Neural cell (in vitro differentiated cells): ENCODE measurements at regions not wholly inside any gene's neighbourhood (a gene's known extent, or its start where the extent isn't known, plus 50 kb on each side); places are given as distances from the start of the nearest gene placed in this dataset.

Experiments
- CTCF ChIP-seq: fragments of 450-650 bp; IDR thresholded peaks from 2 replicates; pipeline ENCODE4 v1.5.1; 2014; ENCODE audit warnings: antibody characterized with exemption, mild to moderate bottlenecking, moderate library complexity; ENCODE audit not compliant: poor library complexity, severe bottlenecking
- EP300 ChIP-seq: fragments of 450-650 bp; conservative IDR thresholded peaks from 2 replicates; pipeline ENCODE4 v1.6.1; 2014; ENCODE audit warnings: antibody characterized with exemption, mild to moderate bottlenecking, moderate library complexity; ENCODE audit not compliant: poor library complexity, severe bottlenecking
- EZH2 ChIP-seq: fragments of 200-600, 300-800 bp; shearing (Covaris generic), sonication (generic); IDR thresholded peaks from 2 replicates; pipeline ENCODE4 v1.6.1; 2014; ENCODE audit warnings: antibody characterized with exemption, low read length, borderline replicate concordance, mild to moderate bottlenecking; ENCODE audit not compliant: insufficient read depth, poor library complexity, severe bottlenecking
- RAD21 ChIP-seq: fragments of 450-650 bp; conservative IDR thresholded peaks from 2 replicates; pipeline ENCODE4 v1.6.1; 2014; ENCODE audit warnings: antibody characterized with exemption, mild to moderate bottlenecking, moderate library complexity
- REST ChIP-seq: IDR thresholded peaks from 2 replicates; pipeline ENCODE4 v1.6.1; 2012; ENCODE audit warnings: borderline replicate concordance
- SMC3 ChIP-seq: fragments of 450-650 bp; conservative IDR thresholded peaks from 2 replicates; pipeline ENCODE4 v1.6.1; 2014; ENCODE audit warnings: antibody characterized with exemption, mild to moderate bottlenecking, moderate library complexity; ENCODE audit not compliant: poor library complexity
- TAF1 ChIP-seq: IDR thresholded peaks from 2 replicates; pipeline ENCODE4 v1.6.1; 2012; ENCODE audit warnings: low read depth

GRCh38 chr4:124867536-124867935 lies 155.0 kb upstream of the ANKRD50 start:
- TF ChIP-seq CTCF (no peak), EZH2 (no peak), EP300 (no peak), RAD21 (no peak), TAF1 (no peak), REST (no peak), SMC3 (no peak)
